H9 (cell line): ENCODE measurements at regions not wholly inside any gene's neighbourhood (a gene's known extent, or its start where the extent isn't known, plus 50 kb on each side); places are given as distances from the start of the nearest gene placed in this dataset.

Source experiments
- DNase-seq: peaks from one replicate; pipeline ENCODE4 v3.0.0-alpha.2; 2017
- H2AFZ ChIP-seq: one replicate; pipeline ENCODE4 v1.6.1; 2013; ENCODE audit warnings: mild to moderate bottlenecking, low read length, control low read depth, moderate library complexity
- H2AK5ac ChIP-seq: 2 replicates; pipeline ENCODE4 v1.6.1; 2013; ENCODE audit warnings: low read length, control low read depth, mixed read lengths; ENCODE audit not compliant: insufficient read length
- H2BK120ac ChIP-seq: one replicate; pipeline ENCODE4 v1.6.1; 2013; ENCODE audit warnings: low read depth, mild to moderate bottlenecking, low read length, control low read depth, inconsistent platforms; ENCODE audit not compliant: poor library complexity, severe bottlenecking
- H2BK12ac ChIP-seq: 2 replicates; pipeline ENCODE4 v1.6.1; 2013; ENCODE audit warnings: low read length, control low read depth, mixed read lengths, low read depth; ENCODE audit not compliant: insufficient read length
- H2BK15ac ChIP-seq: 2 replicates; pipeline ENCODE4 v1.6.1; 2013; ENCODE audit warnings: low read depth, low read length, control low read depth
- H2BK20ac ChIP-seq: one replicate; pipeline ENCODE4 v1.6.1; 2013; ENCODE audit warnings: low read depth, mild to moderate bottlenecking, low read length, control low read depth, inconsistent platforms; ENCODE audit not compliant: poor library complexity, severe bottlenecking
- H2BK5ac ChIP-seq: 2 replicates; pipeline ENCODE4 v1.6.1; 2013; ENCODE audit warnings: low read length, control low read depth, mixed read lengths; ENCODE audit not compliant: insufficient read length
- H3K14ac ChIP-seq: 2 replicates; pipeline ENCODE4 v1.6.1; 2013; ENCODE audit warnings: low read length, control low read depth; ENCODE audit not compliant: insufficient read depth
- H3K18ac ChIP-seq: 2 replicates; pipeline ENCODE4 v1.6.1; 2013; ENCODE audit warnings: low read depth, mild to moderate bottlenecking, mixed read lengths, low read length, control low read depth; ENCODE audit not compliant: insufficient read length
- H3K23ac ChIP-seq: 2 replicates; pipeline ENCODE4 v1.6.1; 2013; ENCODE audit warnings: low read length, control low read depth, mixed read lengths, low read depth; ENCODE audit not compliant: insufficient read length
- H3K23me2 ChIP-seq: 2 replicates; pipeline ENCODE4 v1.6.1; 2013; ENCODE audit warnings: low read depth, mild to moderate bottlenecking, mixed read lengths, low read length, control low read depth; ENCODE audit not compliant: insufficient read length, poor library complexity, severe bottlenecking
- H3K27ac ChIP-seq: 2 replicates; pipeline ENCODE4 v1.5.1; 2013; ENCODE audit warnings: low read length, control low read depth, mixed read lengths, low read depth; ENCODE audit not compliant: insufficient read length
- H3K27me3 ChIP-seq: 2 replicates; pipeline ENCODE4 v1.6.1; 2013; ENCODE audit warnings: low read length, control low read depth, inconsistent platforms; ENCODE audit not compliant: insufficient read depth
- H3K4ac ChIP-seq: 2 replicates; pipeline ENCODE4 v1.6.1; 2013; ENCODE audit warnings: low read depth, mild to moderate bottlenecking, control low read depth, inconsistent platforms, low read length, moderate library complexity
- H3K4me1 ChIP-seq: 2 replicates; pipeline ENCODE4 v1.6.1; 2013; ENCODE audit warnings: low read length, control low read depth, inconsistent platforms; ENCODE audit not compliant: insufficient read depth
- H3K4me2 ChIP-seq: 2 replicates; pipeline ENCODE4 v1.6.1; 2013; ENCODE audit warnings: low read length, control low read depth, mixed read lengths; ENCODE audit not compliant: insufficient read length, insufficient read depth
- H3K56ac ChIP-seq: 2 replicates; pipeline ENCODE4 v1.6.1; 2013; ENCODE audit warnings: low read depth, mild to moderate bottlenecking, mixed read lengths, low read length, control low read depth; ENCODE audit not compliant: insufficient read length
- H3K79me1 ChIP-seq: 2 replicates; pipeline ENCODE4 v1.6.1; 2013; ENCODE audit warnings: low read depth, mild to moderate bottlenecking, moderate library complexity, low read length, control low read depth, inconsistent platforms; ENCODE audit not compliant: insufficient read depth, poor library complexity, severe bottlenecking
- H3K79me2 ChIP-seq: 2 replicates; pipeline ENCODE4 v1.6.1; 2013; ENCODE audit warnings: low read length, control low read depth, inconsistent platforms; ENCODE audit not compliant: insufficient read depth
- H3K9ac ChIP-seq: 2 replicates; pipeline ENCODE4 v1.6.1; 2013; ENCODE audit warnings: low read length, control low read depth, mixed read lengths; ENCODE audit not compliant: insufficient read length; ENCODE audit errors: extremely low read depth
- H3K9me3 ChIP-seq: one replicate; pipeline ENCODE4 v1.6.1; 2013; ENCODE audit warnings: low read depth, low read length, inconsistent platforms; ENCODE audit not compliant: control insufficient read depth
- H3T11ph ChIP-seq: one replicate; pipeline ENCODE4 v1.6.1; 2013; ENCODE audit warnings: mild to moderate bottlenecking, low read length, control low read depth, inconsistent platforms
- H4K20me1 ChIP-seq: one replicate; pipeline ENCODE4 v1.6.1; 2013; ENCODE audit not compliant: control insufficient read depth, insufficient read length, insufficient read depth
- H4K5ac ChIP-seq: 2 replicates; pipeline ENCODE4 v1.6.1; 2013; ENCODE audit warnings: low read depth, mild to moderate bottlenecking, mixed read lengths, low read length, control low read depth; ENCODE audit not compliant: insufficient read length
- H4K8ac ChIP-seq: replicated peaks from 2 replicates; pipeline ENCODE4 v1.6.1; 2013; ENCODE audit warnings: low read length, control low read depth, mixed read lengths, low read depth; ENCODE audit not compliant: insufficient read length
- H4K91ac ChIP-seq: 2 replicates; pipeline ENCODE4 v1.6.1; 2013; ENCODE audit warnings: low read depth, mild to moderate bottlenecking, moderate library complexity, mixed read lengths, low read length, control low read depth; ENCODE audit not compliant: insufficient read length
- H3K27ac Mint-ChIP-seq, 3 experiments: 2 replicates in 2 of 3; 3 replicates in 1 of 3; pipeline ENCODE4 v1.8.0; 2020 to 2021; ENCODE audit warnings: mixed read lengths in 3 of 3, mild to moderate bottlenecking in 1 of 3, moderate library complexity in 1 of 3
- H3K27me3 Mint-ChIP-seq: 2 replicates; pipeline ENCODE4 v1.8.0; 2021; ENCODE audit warnings: low read depth, mild to moderate bottlenecking, moderate library complexity, mixed read lengths
- H3K36me3 Mint-ChIP-seq, 3 experiments: 2 replicates in 2 of 3; 3 replicates in 1 of 3; pipeline ENCODE4 v1.8.0; 2020 to 2021; ENCODE audit warnings: low read depth in 3 of 3, mixed read lengths in 3 of 3; ENCODE audit not compliant: insufficient read depth in 1 of 3
- H3K4me1 Mint-ChIP-seq, 2 experiments: 2 replicates each; pipeline ENCODE4 v1.8.0; 2020; ENCODE audit warnings: mixed read lengths in 2 of 2
- H3K4me3 Mint-ChIP-seq, 2 experiments: 2 replicates in 1 of 2; 3 replicates in 1 of 2; pipeline ENCODE4 v1.8.0; 2020 to 2021; ENCODE audit warnings: mild to moderate bottlenecking in 2 of 2, mixed read lengths in 2 of 2, moderate library complexity in 1 of 2
- H3K9me3 Mint-ChIP-seq, 2 experiments: 2 replicates in 1 of 2; 3 replicates in 1 of 2; pipeline ENCODE4 v1.8.0; 2020; ENCODE audit warnings: mild to moderate bottlenecking in 2 of 2, mixed read lengths in 2 of 2, moderate library complexity in 1 of 2
- WGBS: extraction: QIAGEN DNeasy Blood & Tissue Kit; methylation state at CpG from one replicate; pipeline ENCODE4 v1.1.7; 2013; ENCODE audit warnings: missing lambda C conversion rate, low lambda C conversion rate, mixed read lengths; ENCODE audit not compliant: insufficient read length; ENCODE audit errors: extremely low coverage; 5-methylcytosine and 5-hydroxymethylcytosine counted together
- TF ChIP-seq, protein P1 (sequence below): fragments of 200-600 bp; sonication (generic); conservative IDR thresholded peaks from 3 replicates; pipeline ENCODE4 v1.8.0; 2021; ENCODE audit warnings: antibody characterized with exemption, mild to moderate bottlenecking

GRCh38 chr2:236935083-236935482, 150.6 kb upstream of the COPS8 start:
- H3K27ac Mint-ChIP-seq, result no peak overlapping the region
- Histone ChIP-seq H3K9me3 (no peaks in the 10 kb centered on the region), H3K56ac (no peak overlapping the region), H3K27ac (no peak overlapping the region), H3K23ac (no peak overlapping the region), H3K4ac (no peak overlapping the region), H2AFZ (no peak overlapping the region), H3K9ac (no peak overlapping the region), H2BK120ac (no peak overlapping the region), H3K79me2 (no peaks in the 10 kb centered on the region), H4K5ac (no peak overlapping the region), H2BK20ac (no peak overlapping the region), H3T11ph (no peak overlapping the region), H4K91ac (no peak overlapping the region), H2BK12ac (no peak overlapping the region), H4K20me1 (no peaks in the 10 kb centered on the region), H3K23me2 (no peaks in the 10 kb centered on the region), H3K79me1 (no peaks in the 10 kb centered on the region), H3K4me2 (no peak overlapping the region), H4K8ac (no peak overlapping the region), H2AK5ac (no peak overlapping the region), H3K4me1 (no peaks in the 10 kb centered on the region), H3K18ac (no peak overlapping the region), H3K27me3 (no peaks in the 10 kb centered on the region), H2BK15ac (no peak overlapping the region), H2BK5ac (no peak overlapping the region), H3K14ac (no peak overlapping the region)
- TF ChIP-seq, protein P1, sequence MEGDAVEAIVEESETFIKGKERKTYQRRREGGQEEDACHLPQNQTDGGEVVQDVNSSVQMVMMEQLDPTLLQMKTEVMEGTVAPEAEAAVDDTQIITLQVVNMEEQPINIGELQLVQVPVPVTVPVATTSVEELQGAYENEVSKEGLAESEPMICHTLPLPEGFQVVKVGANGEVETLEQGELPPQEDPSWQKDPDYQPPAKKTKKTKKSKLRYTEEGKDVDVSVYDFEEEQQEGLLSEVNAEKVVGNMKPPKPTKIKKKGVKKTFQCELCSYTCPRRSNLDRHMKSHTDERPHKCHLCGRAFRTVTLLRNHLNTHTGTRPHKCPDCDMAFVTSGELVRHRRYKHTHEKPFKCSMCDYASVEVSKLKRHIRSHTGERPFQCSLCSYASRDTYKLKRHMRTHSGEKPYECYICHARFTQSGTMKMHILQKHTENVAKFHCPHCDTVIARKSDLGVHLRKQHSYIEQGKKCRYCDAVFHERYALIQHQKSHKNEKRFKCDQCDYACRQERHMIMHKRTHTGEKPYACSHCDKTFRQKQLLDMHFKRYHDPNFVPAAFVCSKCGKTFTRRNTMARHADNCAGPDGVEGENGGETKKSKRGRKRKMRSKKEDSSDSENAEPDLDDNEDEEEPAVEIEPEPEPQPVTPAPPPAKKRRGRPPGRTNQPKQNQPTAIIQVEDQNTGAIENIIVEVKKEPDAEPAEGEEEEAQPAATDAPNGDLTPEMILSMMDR, result no peak
- peaks cover 11% of the 10 kb centered on the region for H3K27me3 Mint-ChIP-seq
- H3K36me3 Mint-ChIP-seq, result no peaks in the 10 kb centered on the region
- H3K4me1 Mint-ChIP-seq, result peaks cover 0 to 13% of the 10 kb centered on the region in 2 experiments; a peak in 2 of 4 replicates
- no CpG with 5 or more reads among the region's 5 CpGs for WGBS
- no peak for DNase-seq
- H3K4me3 Mint-ChIP-seq, result no peak overlapping the region
- no peaks in the 10 kb centered on the region for H3K9me3 Mint-ChIP-seq
